IPS-NIHi11 (cell line): ENCODE measurements at regions not wholly inside any gene's neighbourhood (a gene's known extent, or its start where the extent isn't known, plus 50 kb on each side); places are given as distances from the start of the nearest gene placed in this dataset.
"Not testable (repeated sequence)": the region's sequence is repeated elsewhere in the genome, so short reads cannot be mapped to it uniquely, and the experiment has no call there.

Experiments
- DNase-seq: peaks from one replicate; pipeline ENCODE4 v3.0.0; 2012; ENCODE audit warnings: mixed read lengths, low spot score

GRCh38 chr2:136284226-136285119 lies 166.5 kb upstream of the CXCR4 start:
- no peak for DNase-seq

GRCh38 chr2:136282251-136282650 lies 164.3 kb upstream of the CXCR4 start:
- no peak for DNase-seq

GRCh38 chr2:136281281-136282114 lies 163.5 kb upstream of the CXCR4 start:
- no peak for DNase-seq

- DNase-seq, result not testable (repeated sequence)
These were observed 148.4 kb upstream of the CXCR4 start for GRCh38 chr2:136266346-136266745.

GRCh38 chr2:136259551-136259950 lies 141.6 kb upstream of the CXCR4 start:
- DNase-seq, result no peak

GRCh38 chr2:136257893-136258292 lies 139.9 kb upstream of the CXCR4 start:
- no peak for DNase-seq

GRCh38 chr2:136255648-136256461 lies 137.9 kb upstream of the CXCR4 start:
- DNase-seq, result no peak

- DNase-seq, result no peak
These were observed 137.2 kb upstream of the CXCR4 start for GRCh38 chr2:136255127-136255526.

- no peak for DNase-seq
These were observed 136.7 kb upstream of the CXCR4 start for GRCh38 chr2:136254681-136255080.

- DNase-seq, result no peak
These were observed 135.5 kb upstream of the CXCR4 start for GRCh38 chr2:136253288-136254004.

- no peak for DNase-seq
These were observed 134.1 kb upstream of the CXCR4 start for GRCh38 chr2:136251885-136252585.

- no peak for DNase-seq
These were observed 133.4 kb upstream of the CXCR4 start for GRCh38 chr2:136251197-136251884.

GRCh38 chr2:136250131-136250530 lies 132.2 kb upstream of the CXCR4 start:
- DNase-seq, result no peak

GRCh38 chr2:136248907-136249306 lies 131.0 kb upstream of the CXCR4 start:
- DNase-seq, result no peak

GRCh38 chr2:136248242-136248641 lies 130.3 kb upstream of the CXCR4 start:
- no peak for DNase-seq

GRCh38 chr2:136247204-136247950 lies 129.4 kb upstream of the CXCR4 start:
- DNase-seq, result no peak

GRCh38 chr2:136246086-136246669 lies 128.2 kb upstream of the CXCR4 start:
- peak; percentile 60 for DNase-seq

- DNase-seq, result no peak
These were observed 127.3 kb upstream of the CXCR4 start for GRCh38 chr2:136245211-136245610.

- DNase-seq, result no peak
These were observed 126.6 kb upstream of the CXCR4 start for GRCh38 chr2:136244536-136244885.
